H9 (cell line): ENCODE measurements at regions not wholly inside any gene's neighbourhood (a gene's known extent, or its start where the extent isn't known, plus 50 kb on each side); places are given as distances from the start of the nearest gene placed in this dataset.

ENCODE experiments used
- DNase-seq: peaks from one replicate; pipeline ENCODE4 v3.0.0-alpha.2; 2017
- H2AFZ ChIP-seq: one replicate; pipeline ENCODE4 v1.6.1; 2013; ENCODE audit warnings: mild to moderate bottlenecking, low read length, control low read depth, moderate library complexity
- H2AK5ac ChIP-seq: 2 replicates; pipeline ENCODE4 v1.6.1; 2013; ENCODE audit warnings: low read length, control low read depth, mixed read lengths; ENCODE audit not compliant: insufficient read length
- H2BK120ac ChIP-seq: one replicate; pipeline ENCODE4 v1.6.1; 2013; ENCODE audit warnings: low read depth, mild to moderate bottlenecking, low read length, control low read depth, inconsistent platforms; ENCODE audit not compliant: poor library complexity, severe bottlenecking
- H2BK12ac ChIP-seq: 2 replicates; pipeline ENCODE4 v1.6.1; 2013; ENCODE audit warnings: low read length, control low read depth, mixed read lengths, low read depth; ENCODE audit not compliant: insufficient read length
- H2BK15ac ChIP-seq: 2 replicates; pipeline ENCODE4 v1.6.1; 2013; ENCODE audit warnings: low read depth, low read length, control low read depth
- H2BK20ac ChIP-seq: one replicate; pipeline ENCODE4 v1.6.1; 2013; ENCODE audit warnings: low read depth, mild to moderate bottlenecking, low read length, control low read depth, inconsistent platforms; ENCODE audit not compliant: poor library complexity, severe bottlenecking
- H2BK5ac ChIP-seq: 2 replicates; pipeline ENCODE4 v1.6.1; 2013; ENCODE audit warnings: low read length, control low read depth, mixed read lengths; ENCODE audit not compliant: insufficient read length
- H3K14ac ChIP-seq: 2 replicates; pipeline ENCODE4 v1.6.1; 2013; ENCODE audit warnings: low read length, control low read depth; ENCODE audit not compliant: insufficient read depth
- H3K18ac ChIP-seq: 2 replicates; pipeline ENCODE4 v1.6.1; 2013; ENCODE audit warnings: low read depth, mild to moderate bottlenecking, mixed read lengths, low read length, control low read depth; ENCODE audit not compliant: insufficient read length
- H3K23ac ChIP-seq: 2 replicates; pipeline ENCODE4 v1.6.1; 2013; ENCODE audit warnings: low read length, control low read depth, mixed read lengths, low read depth; ENCODE audit not compliant: insufficient read length
- H3K23me2 ChIP-seq: 2 replicates; pipeline ENCODE4 v1.6.1; 2013; ENCODE audit warnings: low read depth, mild to moderate bottlenecking, mixed read lengths, low read length, control low read depth; ENCODE audit not compliant: insufficient read length, poor library complexity, severe bottlenecking
- H3K27ac ChIP-seq: 2 replicates; pipeline ENCODE4 v1.5.1; 2013; ENCODE audit warnings: low read length, control low read depth, mixed read lengths, low read depth; ENCODE audit not compliant: insufficient read length
- H3K27me3 ChIP-seq: 2 replicates; pipeline ENCODE4 v1.6.1; 2013; ENCODE audit warnings: low read length, control low read depth, inconsistent platforms; ENCODE audit not compliant: insufficient read depth
- H3K4ac ChIP-seq: 2 replicates; pipeline ENCODE4 v1.6.1; 2013; ENCODE audit warnings: low read depth, mild to moderate bottlenecking, control low read depth, inconsistent platforms, low read length, moderate library complexity
- H3K4me1 ChIP-seq: 2 replicates; pipeline ENCODE4 v1.6.1; 2013; ENCODE audit warnings: low read length, control low read depth, inconsistent platforms; ENCODE audit not compliant: insufficient read depth
- H3K4me2 ChIP-seq: 2 replicates; pipeline ENCODE4 v1.6.1; 2013; ENCODE audit warnings: low read length, control low read depth, mixed read lengths; ENCODE audit not compliant: insufficient read length, insufficient read depth
- H3K56ac ChIP-seq: 2 replicates; pipeline ENCODE4 v1.6.1; 2013; ENCODE audit warnings: low read depth, mild to moderate bottlenecking, mixed read lengths, low read length, control low read depth; ENCODE audit not compliant: insufficient read length
- H3K79me1 ChIP-seq: 2 replicates; pipeline ENCODE4 v1.6.1; 2013; ENCODE audit warnings: low read depth, mild to moderate bottlenecking, moderate library complexity, low read length, control low read depth, inconsistent platforms; ENCODE audit not compliant: insufficient read depth, poor library complexity, severe bottlenecking
- H3K79me2 ChIP-seq: 2 replicates; pipeline ENCODE4 v1.6.1; 2013; ENCODE audit warnings: low read length, control low read depth, inconsistent platforms; ENCODE audit not compliant: insufficient read depth
- H3K9ac ChIP-seq: 2 replicates; pipeline ENCODE4 v1.6.1; 2013; ENCODE audit warnings: low read length, control low read depth, mixed read lengths; ENCODE audit not compliant: insufficient read length; ENCODE audit errors: extremely low read depth
- H3K9me3 ChIP-seq: one replicate; pipeline ENCODE4 v1.6.1; 2013; ENCODE audit warnings: low read depth, low read length, inconsistent platforms; ENCODE audit not compliant: control insufficient read depth
- H3T11ph ChIP-seq: one replicate; pipeline ENCODE4 v1.6.1; 2013; ENCODE audit warnings: mild to moderate bottlenecking, low read length, control low read depth, inconsistent platforms
- H4K20me1 ChIP-seq: one replicate; pipeline ENCODE4 v1.6.1; 2013; ENCODE audit not compliant: control insufficient read depth, insufficient read length, insufficient read depth
- H4K5ac ChIP-seq: 2 replicates; pipeline ENCODE4 v1.6.1; 2013; ENCODE audit warnings: low read depth, mild to moderate bottlenecking, mixed read lengths, low read length, control low read depth; ENCODE audit not compliant: insufficient read length
- H4K8ac ChIP-seq: replicated peaks from 2 replicates; pipeline ENCODE4 v1.6.1; 2013; ENCODE audit warnings: low read length, control low read depth, mixed read lengths, low read depth; ENCODE audit not compliant: insufficient read length
- H4K91ac ChIP-seq: 2 replicates; pipeline ENCODE4 v1.6.1; 2013; ENCODE audit warnings: low read depth, mild to moderate bottlenecking, moderate library complexity, mixed read lengths, low read length, control low read depth; ENCODE audit not compliant: insufficient read length
- H3K27ac Mint-ChIP-seq, 3 experiments: 2 replicates in 2 of 3; 3 replicates in 1 of 3; pipeline ENCODE4 v1.8.0; 2020 to 2021; ENCODE audit warnings: mixed read lengths in 3 of 3, mild to moderate bottlenecking in 1 of 3, moderate library complexity in 1 of 3
- H3K27me3 Mint-ChIP-seq: 2 replicates; pipeline ENCODE4 v1.8.0; 2021; ENCODE audit warnings: low read depth, mild to moderate bottlenecking, moderate library complexity, mixed read lengths
- H3K36me3 Mint-ChIP-seq, 3 experiments: 2 replicates in 2 of 3; 3 replicates in 1 of 3; pipeline ENCODE4 v1.8.0; 2020 to 2021; ENCODE audit warnings: low read depth in 3 of 3, mixed read lengths in 3 of 3; ENCODE audit not compliant: insufficient read depth in 1 of 3
- H3K4me1 Mint-ChIP-seq, 2 experiments: 2 replicates each; pipeline ENCODE4 v1.8.0; 2020; ENCODE audit warnings: mixed read lengths in 2 of 2
- H3K4me3 Mint-ChIP-seq, 2 experiments: 2 replicates in 1 of 2; 3 replicates in 1 of 2; pipeline ENCODE4 v1.8.0; 2020 to 2021; ENCODE audit warnings: mild to moderate bottlenecking in 2 of 2, mixed read lengths in 2 of 2, moderate library complexity in 1 of 2
- H3K9me3 Mint-ChIP-seq, 2 experiments: 2 replicates in 1 of 2; 3 replicates in 1 of 2; pipeline ENCODE4 v1.8.0; 2020; ENCODE audit warnings: mild to moderate bottlenecking in 2 of 2, mixed read lengths in 2 of 2, moderate library complexity in 1 of 2
- WGBS: extraction: QIAGEN DNeasy Blood & Tissue Kit; methylation state at CpG from one replicate; pipeline ENCODE4 v1.1.7; 2013; ENCODE audit warnings: missing lambda C conversion rate, low lambda C conversion rate, mixed read lengths; ENCODE audit not compliant: insufficient read length; ENCODE audit errors: extremely low coverage; 5-methylcytosine and 5-hydroxymethylcytosine counted together
- TF ChIP-seq, protein P1 (sequence below): fragments of 200-600 bp; sonication (generic); conservative IDR thresholded peaks from 3 replicates; pipeline ENCODE4 v1.8.0; 2021; ENCODE audit warnings: antibody characterized with exemption, mild to moderate bottlenecking

DNA sequence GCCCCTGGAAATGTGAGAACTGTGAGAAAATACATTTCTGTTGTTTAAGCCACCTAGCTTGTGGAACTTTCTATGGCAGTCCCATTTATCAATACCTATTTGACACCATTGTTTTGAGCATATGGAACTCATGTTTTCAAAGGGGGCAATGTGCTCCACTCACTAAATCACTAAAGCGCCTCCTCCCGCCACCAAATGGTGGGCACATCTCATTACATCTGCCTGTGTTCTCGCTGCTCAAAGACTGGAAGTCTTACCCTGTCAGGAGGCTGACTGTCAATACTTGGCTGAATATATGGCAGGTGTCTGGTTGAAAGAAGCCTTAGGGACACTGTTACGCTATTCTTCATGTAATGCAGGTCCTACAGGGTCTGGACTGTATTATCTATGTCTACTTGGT lies 767.7 kb downstream of the TSN start:
- H4K20me1 ChIP-seq: no peaks in the 10 kb centered on the region
- peak; percentile 39 for DNase-seq
- H3K4ac ChIP-seq: no peak overlapping the region
- H4K8ac ChIP-seq: no peak overlapping the region
- H3K56ac ChIP-seq: no peak overlapping the region
- H2BK12ac ChIP-seq: no peak overlapping the region
- no peak overlapping the region for H4K91ac ChIP-seq
- H3K79me1 ChIP-seq: no peaks in the 10 kb centered on the region
- H3K27ac ChIP-seq: no peak overlapping the region
- H3K23me2 ChIP-seq: no peaks in the 10 kb centered on the region
- TF ChIP-seq, protein P1, sequence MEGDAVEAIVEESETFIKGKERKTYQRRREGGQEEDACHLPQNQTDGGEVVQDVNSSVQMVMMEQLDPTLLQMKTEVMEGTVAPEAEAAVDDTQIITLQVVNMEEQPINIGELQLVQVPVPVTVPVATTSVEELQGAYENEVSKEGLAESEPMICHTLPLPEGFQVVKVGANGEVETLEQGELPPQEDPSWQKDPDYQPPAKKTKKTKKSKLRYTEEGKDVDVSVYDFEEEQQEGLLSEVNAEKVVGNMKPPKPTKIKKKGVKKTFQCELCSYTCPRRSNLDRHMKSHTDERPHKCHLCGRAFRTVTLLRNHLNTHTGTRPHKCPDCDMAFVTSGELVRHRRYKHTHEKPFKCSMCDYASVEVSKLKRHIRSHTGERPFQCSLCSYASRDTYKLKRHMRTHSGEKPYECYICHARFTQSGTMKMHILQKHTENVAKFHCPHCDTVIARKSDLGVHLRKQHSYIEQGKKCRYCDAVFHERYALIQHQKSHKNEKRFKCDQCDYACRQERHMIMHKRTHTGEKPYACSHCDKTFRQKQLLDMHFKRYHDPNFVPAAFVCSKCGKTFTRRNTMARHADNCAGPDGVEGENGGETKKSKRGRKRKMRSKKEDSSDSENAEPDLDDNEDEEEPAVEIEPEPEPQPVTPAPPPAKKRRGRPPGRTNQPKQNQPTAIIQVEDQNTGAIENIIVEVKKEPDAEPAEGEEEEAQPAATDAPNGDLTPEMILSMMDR: peak; percentile 56
- no peak overlapping the region for H3K14ac ChIP-seq
- H2AFZ ChIP-seq: no peak overlapping the region
- no peak overlapping the region for H2BK5ac ChIP-seq
- no peak overlapping the region for H3K27ac Mint-ChIP-seq
- WGBS: no CpG with 5 or more reads among the region's 4 CpGs
- no peak overlapping the region for H3T11ph ChIP-seq
- no peak overlapping the region for H3K18ac ChIP-seq
- H2BK120ac ChIP-seq: no peak overlapping the region
- H3K27me3 ChIP-seq: no peaks in the 10 kb centered on the region
- H3K36me3 Mint-ChIP-seq: peaks cover 2 to 12% (median 6%) of the 10 kb centered on the region in 3 experiments; a peak in 5 of 7 replicates
- H3K9me3 Mint-ChIP-seq: peaks cover 0 to 4% of the 10 kb centered on the region in 2 experiments; a peak in 1 of 5 replicates
- H3K23ac ChIP-seq: no peak overlapping the region
- peaks cover 3% of the 10 kb centered on the region; the same call in 1 of the 2 replicates for H3K4me1 ChIP-seq
- H3K4me3 Mint-ChIP-seq: no peak overlapping the region
- no peaks in the 10 kb centered on the region for H3K27me3 Mint-ChIP-seq
- H3K9me3 ChIP-seq: no peaks in the 10 kb centered on the region
- H2BK15ac ChIP-seq: no peak overlapping the region
- no peak overlapping the region for H2BK20ac ChIP-seq
- H3K9ac ChIP-seq: no peak overlapping the region
- H3K79me2 ChIP-seq: no peaks in the 10 kb centered on the region
- no peak overlapping the region for H4K5ac ChIP-seq
- no peak overlapping the region for H3K4me2 ChIP-seq
- H2AK5ac ChIP-seq: no peak overlapping the region
- peaks cover 17 to 18% of the 10 kb centered on the region in 2 experiments for H3K4me1 Mint-ChIP-seq
